SK-N-SH (cell line): ENCODE measurements at regions not wholly inside any gene's neighbourhood (a gene's known extent, or its start where the extent isn't known, plus 50 kb on each side); places are given as distances from the start of the nearest gene placed in this dataset.

Experiments used
- EP300 ChIP-seq, 2 experiments: IDR thresholded peaks; 2 replicates each; pipeline versions ENCODE4 v1.4.0 to v1.6.1; 2012; ENCODE audit warnings: borderline replicate concordance in 1 of 2, low read depth in 1 of 2, low read length in 1 of 2
- EZH2phosphoT487 ChIP-seq: fragments of 200-600 bp; sonication (generic); IDR thresholded peaks from 2 replicates; pipeline ENCODE4 v1.6.1; 2017; ENCODE audit warnings: low read depth, mixed run types, mild to moderate bottlenecking, antibody characterized with exemption, moderate library complexity, borderline replicate concordance
- FOXM1 ChIP-seq: IDR thresholded peaks from 2 replicates; pipeline ENCODE4 v1.4.0; 2012; ENCODE audit warnings: low read depth, mild to moderate bottlenecking
- NFIC ChIP-seq: IDR thresholded peaks from 2 replicates; pipeline ENCODE4 v1.4.0; 2012; ENCODE audit warnings: borderline replicate concordance
- POLR2AphosphoS5 ChIP-seq: IDR thresholded peaks from 2 replicates; pipeline ENCODE4 v1.6.1; 2012; ENCODE audit warnings: low read depth, low read length
- SMC3 ChIP-seq: IDR thresholded peaks from 2 replicates; pipeline ENCODE4 v1.6.1; 2012; ENCODE audit warnings: low read depth, low read length, improper control_type of control experiment
- TAF1 ChIP-seq: IDR thresholded peaks from 2 replicates; pipeline ENCODE4 v1.6.1; 2012; ENCODE audit warnings: low read depth, mild to moderate bottlenecking, low read length, moderate library complexity, borderline replicate concordance
- TCF12 ChIP-seq: IDR thresholded peaks from 2 replicates; pipeline ENCODE4 v1.4.0; 2012
- TEAD4 ChIP-seq: IDR thresholded peaks from 2 replicates; pipeline ENCODE4 v1.4.0; 2012; ENCODE audit warnings: mild to moderate bottlenecking, borderline replicate concordance; ENCODE audit not compliant: insufficient read depth
- TF ChIP-seq, protein P1 (sequence below): fragments of 200-600 bp; sonication (generic); IDR thresholded peaks from 2 replicates; pipeline ENCODE4 v1.6.1; 2017; ENCODE audit warnings: antibody characterized with exemption, mild to moderate bottlenecking, moderate library complexity
- TF ChIP-seq, protein P2 (sequence below): IDR thresholded peaks from 2 replicates; pipeline ENCODE4 v1.6.1; 2012; ENCODE audit warnings: mild to moderate bottlenecking, low read depth, low read length, moderate library complexity
- TF ChIP-seq, protein P3 (sequence below): IDR thresholded peaks from 2 replicates; pipeline ENCODE4 v1.4.0; 2012; ENCODE audit warnings: low read depth

DNA sequence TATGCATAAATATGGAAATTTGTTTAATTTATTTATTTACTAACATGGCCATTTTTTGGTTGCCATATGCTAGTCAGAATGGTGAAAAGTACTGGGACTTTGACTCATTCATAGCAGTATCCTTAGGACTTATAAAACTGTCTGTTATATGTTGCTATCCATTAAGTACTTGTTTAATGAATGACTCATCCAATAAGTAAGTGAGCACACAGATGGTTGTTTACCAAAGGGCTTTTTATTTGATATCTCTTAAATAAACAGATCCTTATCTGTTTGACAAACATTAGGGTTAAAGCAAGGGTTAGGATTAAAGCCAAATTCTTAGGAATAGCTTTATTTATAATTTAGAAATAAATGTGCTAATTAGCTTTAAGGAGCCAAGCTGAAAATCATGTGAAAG lies 183.4 kb downstream of the FBXO4 start:
- no peak for TF ChIP-seq POLR2AphosphoS5
- TF ChIP-seq, protein P1, sequence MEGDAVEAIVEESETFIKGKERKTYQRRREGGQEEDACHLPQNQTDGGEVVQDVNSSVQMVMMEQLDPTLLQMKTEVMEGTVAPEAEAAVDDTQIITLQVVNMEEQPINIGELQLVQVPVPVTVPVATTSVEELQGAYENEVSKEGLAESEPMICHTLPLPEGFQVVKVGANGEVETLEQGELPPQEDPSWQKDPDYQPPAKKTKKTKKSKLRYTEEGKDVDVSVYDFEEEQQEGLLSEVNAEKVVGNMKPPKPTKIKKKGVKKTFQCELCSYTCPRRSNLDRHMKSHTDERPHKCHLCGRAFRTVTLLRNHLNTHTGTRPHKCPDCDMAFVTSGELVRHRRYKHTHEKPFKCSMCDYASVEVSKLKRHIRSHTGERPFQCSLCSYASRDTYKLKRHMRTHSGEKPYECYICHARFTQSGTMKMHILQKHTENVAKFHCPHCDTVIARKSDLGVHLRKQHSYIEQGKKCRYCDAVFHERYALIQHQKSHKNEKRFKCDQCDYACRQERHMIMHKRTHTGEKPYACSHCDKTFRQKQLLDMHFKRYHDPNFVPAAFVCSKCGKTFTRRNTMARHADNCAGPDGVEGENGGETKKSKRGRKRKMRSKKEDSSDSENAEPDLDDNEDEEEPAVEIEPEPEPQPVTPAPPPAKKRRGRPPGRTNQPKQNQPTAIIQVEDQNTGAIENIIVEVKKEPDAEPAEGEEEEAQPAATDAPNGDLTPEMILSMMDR = no peak
- TF ChIP-seq NFIC = no peak
- TF ChIP-seq, protein P2, sequence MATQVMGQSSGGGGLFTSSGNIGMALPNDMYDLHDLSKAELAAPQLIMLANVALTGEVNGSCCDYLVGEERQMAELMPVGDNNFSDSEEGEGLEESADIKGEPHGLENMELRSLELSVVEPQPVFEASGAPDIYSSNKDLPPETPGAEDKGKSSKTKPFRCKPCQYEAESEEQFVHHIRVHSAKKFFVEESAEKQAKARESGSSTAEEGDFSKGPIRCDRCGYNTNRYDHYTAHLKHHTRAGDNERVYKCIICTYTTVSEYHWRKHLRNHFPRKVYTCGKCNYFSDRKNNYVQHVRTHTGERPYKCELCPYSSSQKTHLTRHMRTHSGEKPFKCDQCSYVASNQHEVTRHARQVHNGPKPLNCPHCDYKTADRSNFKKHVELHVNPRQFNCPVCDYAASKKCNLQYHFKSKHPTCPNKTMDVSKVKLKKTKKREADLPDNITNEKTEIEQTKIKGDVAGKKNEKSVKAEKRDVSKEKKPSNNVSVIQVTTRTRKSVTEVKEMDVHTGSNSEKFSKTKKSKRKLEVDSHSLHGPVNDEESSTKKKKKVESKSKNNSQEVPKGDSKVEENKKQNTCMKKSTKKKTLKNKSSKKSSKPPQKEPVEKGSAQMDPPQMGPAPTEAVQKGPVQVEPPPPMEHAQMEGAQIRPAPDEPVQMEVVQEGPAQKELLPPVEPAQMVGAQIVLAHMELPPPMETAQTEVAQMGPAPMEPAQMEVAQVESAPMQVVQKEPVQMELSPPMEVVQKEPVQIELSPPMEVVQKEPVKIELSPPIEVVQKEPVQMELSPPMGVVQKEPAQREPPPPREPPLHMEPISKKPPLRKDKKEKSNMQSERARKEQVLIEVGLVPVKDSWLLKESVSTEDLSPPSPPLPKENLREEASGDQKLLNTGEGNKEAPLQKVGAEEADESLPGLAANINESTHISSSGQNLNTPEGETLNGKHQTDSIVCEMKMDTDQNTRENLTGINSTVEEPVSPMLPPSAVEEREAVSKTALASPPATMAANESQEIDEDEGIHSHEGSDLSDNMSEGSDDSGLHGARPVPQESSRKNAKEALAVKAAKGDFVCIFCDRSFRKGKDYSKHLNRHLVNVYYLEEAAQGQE = no peak
- no peak for TF ChIP-seq TEAD4
- TF ChIP-seq TAF1 = no peak
- TF ChIP-seq, protein P3, sequence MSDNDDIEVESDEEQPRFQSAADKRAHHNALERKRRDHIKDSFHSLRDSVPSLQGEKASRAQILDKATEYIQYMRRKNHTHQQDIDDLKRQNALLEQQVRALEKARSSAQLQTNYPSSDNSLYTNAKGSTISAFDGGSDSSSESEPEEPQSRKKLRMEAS = no peak
- no peak for TF ChIP-seq TCF12
- no peak for TF ChIP-seq EP300 (IDR thresholded peaks at IDR 0.05; ENCODE audit: borderline replicate concordance in 1 of 2, low read depth in 1 of 2, low read length in 1 of 2)
- no peak for TF ChIP-seq FOXM1
- TF ChIP-seq SMC3 = no peak
- no peak for TF ChIP-seq EZH2phosphoT487
